Stimulated activated memory B cell treated with anti-CD40 and anti-IgM and Interleukin-4, amounts not matched to agents 10 μg/mL and 1 μg/mL and 100 μg/mL, for 72 hours (primary cell): ENCODE measurements at regions not wholly inside any gene's neighbourhood (a gene's known extent, or its start where the extent isn't known, plus 50 kb on each side); places are given as distances from the start of the nearest gene placed in this dataset.

Source experiments
- ATAC-seq: fragments of 150-1000 bp; cut with Tn5 transposase; 2 replicates; pipeline ENCODE4 v1.10.0; 2021
- H3K27ac Mint-ChIP-seq: one replicate; pipeline ENCODE4 v1.8.0; 2022; ENCODE audit warnings: mild to moderate bottlenecking, mixed read lengths
- H3K27me3 Mint-ChIP-seq: one replicate; pipeline ENCODE4 v1.8.0; 2022; ENCODE audit warnings: mixed read lengths
- H3K36me3 Mint-ChIP-seq: one replicate; pipeline ENCODE4 v1.8.0; 2022; ENCODE audit warnings: mixed read lengths
- H3K4me1 Mint-ChIP-seq: one replicate; pipeline ENCODE4 v1.8.0; 2022; ENCODE audit warnings: mixed read lengths
- H3K4me3 Mint-ChIP-seq: one replicate; pipeline ENCODE4 v1.8.0; 2022; ENCODE audit warnings: mild to moderate bottlenecking, moderate library complexity, mixed read lengths
- H3K9me3 Mint-ChIP-seq: one replicate; pipeline ENCODE4 v1.8.0; 2022; ENCODE audit warnings: mixed read lengths

GRCh38 chr3:83873550-83873949 lies 1085.2 kb upstream of the CADM2 start:
- no peaks in the 10 kb centered on the region for H3K36me3 Mint-ChIP-seq
- H3K4me1 Mint-ChIP-seq = no peaks in the 10 kb centered on the region
- no peak overlapping the region for H3K4me3 Mint-ChIP-seq
- no peak for ATAC-seq
- H3K27ac Mint-ChIP-seq = no peak overlapping the region
- peaks cover 2% of the 10 kb centered on the region for H3K9me3 Mint-ChIP-seq
- no peaks in the 10 kb centered on the region for H3K27me3 Mint-ChIP-seq

GRCh38 chr3:83877910-83878309 lies 1080.9 kb upstream of the CADM2 start:
- no peaks in the 10 kb centered on the region for H3K4me1 Mint-ChIP-seq
- H3K27me3 Mint-ChIP-seq = no peaks in the 10 kb centered on the region
- H3K4me3 Mint-ChIP-seq = no peak overlapping the region
- no peak overlapping the region for H3K27ac Mint-ChIP-seq
- ATAC-seq = no peak
- H3K9me3 Mint-ChIP-seq = peaks cover 2% of the 10 kb centered on the region
- H3K36me3 Mint-ChIP-seq = no peaks in the 10 kb centered on the region

GRCh38 chr3:83882701-83883100 lies 1076.1 kb upstream of the CADM2 start:
- no peak for ATAC-seq
- H3K27me3 Mint-ChIP-seq = no peaks in the 10 kb centered on the region
- no peaks in the 10 kb centered on the region for H3K9me3 Mint-ChIP-seq
- no peak overlapping the region for H3K27ac Mint-ChIP-seq
- H3K4me1 Mint-ChIP-seq = no peaks in the 10 kb centered on the region
- no peaks in the 10 kb centered on the region for H3K36me3 Mint-ChIP-seq
- no peak overlapping the region for H3K4me3 Mint-ChIP-seq

- Mint-ChIP-seq H3K27me3 (no peaks in the 10 kb centered on the region), H3K27ac (no peak overlapping the region), H3K9me3 (peaks cover 5% of the 10 kb centered on the region), H3K4me3 (no peak overlapping the region), H3K36me3 (no peaks in the 10 kb centered on the region), H3K4me1 (no peaks in the 10 kb centered on the region)
- no peak for ATAC-seq
These were observed 1068.6 kb upstream of the CADM2 start for GRCh38 chr3:83890039-83890762.

GRCh38 chr3:83890763-83891135 lies 1068.0 kb upstream of the CADM2 start:
- Mint-ChIP-seq H3K27ac (no peak overlapping the region), H3K9me3 (peaks cover 5% of the 10 kb centered on the region), H3K4me3 (no peak overlapping the region), H3K27me3 (no peaks in the 10 kb centered on the region), H3K4me1 (no peaks in the 10 kb centered on the region), H3K36me3 (no peaks in the 10 kb centered on the region)
- no peak for ATAC-seq

- no peak overlapping the region for H3K27ac Mint-ChIP-seq
- no peak overlapping the region for H3K4me3 Mint-ChIP-seq
- H3K9me3 Mint-ChIP-seq = peaks cover 5% of the 10 kb centered on the region
- ATAC-seq = no peak
- no peaks in the 10 kb centered on the region for H3K27me3 Mint-ChIP-seq
- H3K36me3 Mint-ChIP-seq = no peaks in the 10 kb centered on the region
- H3K4me1 Mint-ChIP-seq = no peaks in the 10 kb centered on the region
These were observed 1064.6 kb upstream of the CADM2 start for GRCh38 chr3:83894223-83894622.

GRCh38 chr3:83895892-83896291 lies 1062.9 kb upstream of the CADM2 start:
- Mint-ChIP-seq H3K36me3 (no peaks in the 10 kb centered on the region), H3K27ac (no peak overlapping the region), H3K4me3 (no peak overlapping the region), H3K27me3 (no peaks in the 10 kb centered on the region), H3K4me1 (no peaks in the 10 kb centered on the region), H3K9me3 (peaks cover 5% of the 10 kb centered on the region)
- ATAC-seq = no peak

GRCh38 chr3:83902787-83903533 lies 1055.8 kb upstream of the CADM2 start:
- H3K4me1 Mint-ChIP-seq = no peaks in the 10 kb centered on the region
- no peaks in the 10 kb centered on the region for H3K9me3 Mint-ChIP-seq
- no peak overlapping the region for H3K27ac Mint-ChIP-seq
- no peaks in the 10 kb centered on the region for H3K27me3 Mint-ChIP-seq
- no peak for ATAC-seq
- no peaks in the 10 kb centered on the region for H3K36me3 Mint-ChIP-seq
- no peak overlapping the region for H3K4me3 Mint-ChIP-seq

- no peak for ATAC-seq
- no peak overlapping the region for H3K4me3 Mint-ChIP-seq
- no peaks in the 10 kb centered on the region for H3K36me3 Mint-ChIP-seq
- no peaks in the 10 kb centered on the region for H3K4me1 Mint-ChIP-seq
- H3K9me3 Mint-ChIP-seq = no peaks in the 10 kb centered on the region
- no peaks in the 10 kb centered on the region for H3K27me3 Mint-ChIP-seq
- H3K27ac Mint-ChIP-seq = no peak overlapping the region
These were observed 1045.4 kb upstream of the CADM2 start for GRCh38 chr3:83913381-83913780.

GRCh38 chr3:83926291-83926690 lies 1032.5 kb upstream of the CADM2 start:
- Mint-ChIP-seq H3K27ac (no peak overlapping the region), H3K4me1 (no peaks in the 10 kb centered on the region), H3K36me3 (no peaks in the 10 kb centered on the region), H3K27me3 (no peaks in the 10 kb centered on the region), H3K9me3 (peaks cover 7% of the 10 kb centered on the region), H3K4me3 (no peak overlapping the region)
- no peak for ATAC-seq

- H3K4me3 Mint-ChIP-seq = no peak overlapping the region
- H3K36me3 Mint-ChIP-seq = no peaks in the 10 kb centered on the region
- no peak overlapping the region for H3K27ac Mint-ChIP-seq
- no peak for ATAC-seq
- no peaks in the 10 kb centered on the region for H3K4me1 Mint-ChIP-seq
- H3K9me3 Mint-ChIP-seq = peaks cover 9% of the 10 kb centered on the region
- no peaks in the 10 kb centered on the region for H3K27me3 Mint-ChIP-seq
These were observed 1030.4 kb upstream of the CADM2 start for GRCh38 chr3:83928391-83928790.

- Mint-ChIP-seq H3K27ac (no peak overlapping the region), H3K4me3 (no peak overlapping the region), H3K4me1 (no peaks in the 10 kb centered on the region), H3K9me3 (peaks cover 9% of the 10 kb centered on the region), H3K36me3 (no peaks in the 10 kb centered on the region), H3K27me3 (no peaks in the 10 kb centered on the region)
- ATAC-seq = no peak
These were observed 1029.9 kb upstream of the CADM2 start for GRCh38 chr3:83928903-83929302.

- peaks cover 7% of the 10 kb centered on the region for H3K9me3 Mint-ChIP-seq
- no peaks in the 10 kb centered on the region for H3K36me3 Mint-ChIP-seq
- ATAC-seq = no peak
These were observed 1024.4 kb upstream of the CADM2 start for GRCh38 chr3:83934192-83935021.

GRCh38 chr3:83938491-83938890 lies 1020.3 kb upstream of the CADM2 start:
- no peaks in the 10 kb centered on the region for H3K27me3 Mint-ChIP-seq

More at GRCh38 chr3:83934192-83935021, 1024.4 kb upstream of the CADM2 start:
- H3K4me3 Mint-ChIP-seq = no peak overlapping the region
- no peak overlapping the region for H3K27ac Mint-ChIP-seq
- no peaks in the 10 kb centered on the region for H3K4me1 Mint-ChIP-seq
- H3K27me3 Mint-ChIP-seq = no peaks in the 10 kb centered on the region

GRCh38 chr3:83941990-83942745 lies 1016.6 kb upstream of the CADM2 start:
- Mint-ChIP-seq H3K36me3 (no peaks in the 10 kb centered on the region), H3K27me3 (no peaks in the 10 kb centered on the region), H3K27ac (no peak overlapping the region), H3K9me3 (no peaks in the 10 kb centered on the region), H3K4me1 (no peaks in the 10 kb centered on the region), H3K4me3 (no peak overlapping the region)
- ATAC-seq = no peak

More at GRCh38 chr3:83938491-83938890, 1020.3 kb upstream of the CADM2 start:
- no peaks in the 10 kb centered on the region for H3K9me3 Mint-ChIP-seq
- no peaks in the 10 kb centered on the region for H3K4me1 Mint-ChIP-seq
- H3K36me3 Mint-ChIP-seq = no peaks in the 10 kb centered on the region
- H3K4me3 Mint-ChIP-seq = no peak overlapping the region
- no peak overlapping the region for H3K27ac Mint-ChIP-seq
- ATAC-seq = no peak
